ENCODE measurements at regions not wholly inside any gene's neighbourhood (a gene's known extent, or its start where the extent isn't known, plus 50 kb on each side); places are given as distances from the start of the nearest gene placed in this dataset.

DNA sequence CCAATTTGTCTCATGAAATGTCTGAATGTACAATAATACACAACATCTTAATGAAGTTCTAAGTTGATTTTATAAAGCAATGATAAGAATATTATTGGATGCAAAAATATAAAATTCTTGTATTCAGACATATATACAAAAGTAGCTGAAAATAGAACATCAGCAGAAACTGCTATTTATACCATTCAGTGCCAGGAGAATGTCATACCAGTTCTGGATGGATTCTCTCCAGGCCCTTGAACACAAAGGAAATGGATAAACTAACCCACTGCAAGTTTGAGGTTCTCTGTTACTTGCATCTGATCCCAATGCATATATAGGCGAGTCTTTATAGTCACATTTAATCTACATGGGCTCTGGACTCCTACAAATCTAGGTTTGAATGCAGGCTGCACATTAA is 126.3 kb upstream of the KLF3 start:
- in situ Hi-C loops (cut with HindIII; ENCODE audit: low sequenced_read_pairs) = no loop called here

DNA sequence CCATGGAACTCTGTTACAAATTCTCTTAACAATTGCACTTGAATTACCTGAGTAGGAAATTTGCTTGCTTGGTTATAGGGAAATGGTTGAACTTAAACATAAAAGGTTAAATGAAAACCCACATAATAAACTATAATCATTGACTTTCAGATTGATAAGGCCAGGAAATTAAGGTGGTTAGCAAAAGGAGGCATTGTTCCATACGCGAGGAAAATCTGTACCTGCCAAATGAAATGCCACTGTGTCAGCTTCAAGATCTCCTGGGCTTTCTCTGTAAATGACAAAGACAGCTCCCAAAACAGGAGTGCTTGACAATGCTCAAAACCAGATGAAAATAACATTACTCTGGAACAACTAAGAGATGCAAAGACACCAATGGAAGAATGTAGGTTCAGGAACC is 125.5 kb upstream of the KLF3 start:
- in situ Hi-C loops (cut with HindIII; ENCODE audit: low sequenced_read_pairs) = no loop called here

DNA sequence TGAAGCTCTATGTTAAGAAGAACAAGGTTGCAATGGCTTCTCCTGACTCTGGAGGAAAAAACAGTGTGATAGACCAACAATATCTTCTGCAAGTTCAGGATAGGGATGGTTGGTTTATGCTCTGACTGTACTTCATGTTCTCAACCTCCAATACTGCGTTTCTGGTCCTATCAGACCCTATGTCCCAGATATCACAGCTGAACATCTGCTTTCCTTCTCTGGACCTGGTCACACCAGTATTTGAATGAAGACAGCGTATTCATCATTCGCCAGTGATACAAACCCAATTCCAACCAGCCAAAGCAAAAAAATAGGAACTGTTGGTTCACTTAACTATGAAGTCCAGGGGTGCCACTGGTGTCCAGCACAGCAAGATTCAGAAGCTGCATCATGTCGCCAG is 124.5 kb upstream of the KLF3 start:
- in situ Hi-C loops (cut with HindIII; ENCODE audit: low sequenced_read_pairs) = no loop called here

DNA sequence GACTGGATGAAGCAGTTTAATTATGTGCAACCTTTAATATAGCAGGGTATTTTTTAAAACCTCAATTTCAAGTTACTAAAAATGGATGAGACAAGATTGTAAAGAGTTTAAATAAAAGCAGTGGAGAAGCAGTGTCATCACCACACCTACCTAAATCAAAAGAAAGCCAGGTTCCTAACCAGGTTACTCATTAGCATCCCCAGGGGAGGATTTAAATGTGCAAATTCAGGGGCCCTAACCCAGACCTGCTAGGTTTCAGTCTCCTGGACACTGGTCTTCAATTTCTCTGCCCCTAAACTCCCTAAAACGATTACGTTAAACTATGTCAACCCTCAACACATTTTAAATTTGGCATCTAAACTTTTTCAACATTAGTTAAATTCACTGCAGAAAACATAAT is 116.9 kb upstream of the KLF3 start:
- in situ Hi-C loops (cut with HindIII; ENCODE audit: low sequenced_read_pairs) = no loop called here

DNA sequence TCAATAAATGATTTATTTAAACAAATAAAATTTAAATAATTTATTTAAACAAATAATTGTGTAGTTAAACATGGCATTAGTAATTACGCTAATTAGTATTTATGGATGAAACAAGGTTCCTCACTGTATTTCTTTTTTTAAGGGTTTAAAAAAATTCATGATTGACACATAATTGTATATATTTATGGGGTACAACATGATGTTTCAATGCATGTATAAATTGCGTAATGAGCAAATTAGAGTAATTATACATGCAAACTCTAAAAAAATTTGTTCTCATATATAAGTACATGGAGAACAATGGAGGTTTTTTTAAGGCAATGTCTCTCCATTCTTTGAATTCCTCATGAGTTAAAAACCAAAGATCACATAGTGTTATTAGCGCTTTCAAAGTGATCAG is 115.7 kb upstream of the KLF3 start:
- in situ Hi-C loops (cut with HindIII; ENCODE audit: low sequenced_read_pairs) = no loop called here

- in situ Hi-C loops (cut with HindIII; ENCODE audit: low sequenced_read_pairs) = no loop called here
Measured at GRCh38 chr4:38559374-38559773, 104.6 kb upstream of the KLF3 start.

DNA sequence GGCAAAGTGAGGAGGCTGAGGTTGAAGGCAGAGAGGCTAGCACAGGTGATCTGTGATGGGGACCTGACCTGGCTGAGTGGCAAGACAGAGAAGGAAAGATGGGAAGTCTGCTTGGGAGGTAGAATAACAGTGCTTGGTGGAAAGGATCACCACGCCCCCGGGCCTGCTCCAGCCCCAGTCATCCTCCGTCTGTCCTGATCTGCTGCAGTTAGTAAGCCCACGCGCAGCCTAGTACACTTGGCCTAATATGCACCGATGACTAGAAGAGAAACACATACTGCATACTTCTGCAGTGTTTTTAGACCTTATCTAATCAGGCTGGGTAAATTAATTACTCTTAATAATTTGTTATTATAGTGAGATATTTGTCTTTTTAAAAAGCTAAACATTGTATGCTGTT is 103.7 kb upstream of the KLF3 start:
- in situ Hi-C loops (cut with HindIII; ENCODE audit: low sequenced_read_pairs) = no loop called here

DNA sequence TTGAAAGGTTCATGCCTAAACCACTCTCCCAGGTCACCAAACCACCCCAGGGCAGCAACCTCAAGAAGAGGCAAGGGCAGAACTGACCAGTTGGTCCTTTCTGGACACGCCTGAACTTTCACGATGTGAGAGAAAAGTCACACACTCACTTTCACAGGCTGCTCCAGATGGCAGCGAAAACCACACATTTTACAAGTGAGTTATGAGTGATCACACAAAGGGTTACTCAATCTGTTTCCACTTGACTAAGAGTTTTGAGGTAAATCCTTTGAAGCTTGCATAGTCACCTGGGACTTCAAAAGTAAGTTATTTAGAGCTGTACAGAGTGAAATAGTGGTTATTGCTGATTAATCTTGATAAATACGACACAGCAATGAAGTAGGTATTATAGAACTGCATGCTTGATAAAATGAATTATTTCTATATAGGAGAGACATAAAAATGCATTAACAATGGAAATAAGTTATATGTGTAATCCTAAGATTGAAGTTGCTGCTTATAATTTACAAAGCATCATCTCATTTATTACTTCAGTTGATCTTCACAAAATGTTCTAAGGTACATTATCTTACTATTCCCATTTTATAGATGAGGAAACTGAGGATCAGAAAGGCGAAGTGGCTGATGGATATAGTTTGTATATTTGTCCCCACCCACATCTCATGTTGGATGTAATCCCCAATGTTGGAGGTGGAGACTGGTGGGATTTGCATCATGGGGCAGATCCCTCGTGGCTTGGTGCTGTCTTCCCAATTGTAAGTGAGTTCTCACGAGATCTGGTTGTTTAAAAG is 103.0 kb upstream of the KLF3 start:
- in situ Hi-C loops (cut with HindIII; ENCODE audit: low sequenced_read_pairs) = no loop called here

DNA sequence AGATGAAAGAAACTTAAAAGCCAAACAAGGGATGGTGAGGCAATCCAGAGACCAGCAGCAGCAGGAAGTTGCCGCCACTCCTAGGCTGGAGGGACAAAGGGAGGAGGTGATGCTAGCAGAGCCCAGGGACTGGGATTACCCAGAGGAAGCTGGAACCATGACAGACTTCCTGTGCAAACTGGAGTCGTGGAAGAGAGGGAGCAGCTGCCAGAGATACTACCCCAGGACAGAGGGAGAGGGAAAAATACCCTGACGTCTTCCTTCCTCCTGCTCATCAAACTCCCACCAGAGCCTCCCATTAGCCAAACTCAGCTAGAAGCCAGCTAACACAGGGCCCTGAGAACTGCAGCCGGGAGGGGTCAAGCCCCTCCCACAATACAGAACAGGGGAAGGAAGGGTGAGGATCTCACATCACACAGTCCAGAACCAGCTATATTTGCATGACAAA is 101.2 kb upstream of the KLF3 start:
- in situ Hi-C loops (cut with HindIII; ENCODE audit: low sequenced_read_pairs) = no loop called here

- in situ Hi-C loops (cut with HindIII; ENCODE audit: low sequenced_read_pairs) = no loop called here
Measured at GRCh38 chr4:38563707-38564495, 100.1 kb upstream of the KLF3 start.

DNA sequence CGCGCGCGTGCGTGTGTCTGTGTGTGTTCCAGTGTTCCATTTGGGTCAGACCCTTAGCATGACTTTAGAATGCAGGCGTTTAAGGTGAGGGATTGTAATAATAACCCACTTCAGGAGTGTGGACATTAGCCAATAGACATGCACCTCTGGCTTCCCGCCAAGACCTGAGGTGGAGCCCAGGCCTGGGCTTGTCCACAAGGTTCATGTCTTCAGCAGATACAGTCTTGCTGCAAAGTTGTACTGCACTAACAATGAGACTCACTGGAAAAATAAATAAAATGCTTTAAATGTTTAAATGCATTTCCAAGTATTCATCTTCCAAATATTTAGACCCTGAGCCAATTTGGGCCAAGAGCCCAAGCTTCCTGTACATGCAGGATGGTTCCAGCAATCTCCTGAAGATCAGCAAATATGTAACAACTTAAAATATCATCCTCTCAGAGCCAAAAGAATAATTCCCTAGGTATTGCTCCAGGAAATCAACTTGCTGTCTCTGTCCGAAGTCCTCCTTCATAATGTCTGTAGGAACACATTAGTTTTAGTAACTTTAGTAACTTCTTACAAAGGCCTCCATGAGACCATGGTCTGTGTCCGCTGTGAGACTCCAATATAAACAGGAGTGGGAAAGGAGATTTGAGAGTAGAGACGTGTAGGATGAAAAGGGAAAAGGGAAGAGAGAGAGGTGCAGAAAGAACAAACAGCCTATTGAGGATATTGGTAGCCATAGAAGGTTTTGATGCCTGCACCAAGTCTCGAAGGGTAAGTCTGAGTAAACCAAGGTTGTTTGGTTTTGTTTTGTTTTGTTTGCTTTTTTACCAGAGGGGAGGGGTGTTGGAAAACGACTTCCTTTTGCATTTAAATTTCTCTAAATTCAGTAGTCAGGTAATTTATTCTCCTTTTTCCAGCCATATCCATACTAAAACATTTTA is 98.5 kb upstream of the KLF3 start:
- in situ Hi-C loops (cut with HindIII; ENCODE audit: low sequenced_read_pairs) = no loop called here

- in situ Hi-C loops (cut with HindIII; ENCODE audit: low sequenced_read_pairs) = no loop called here
Measured at GRCh38 chr4:38566806-38567398, 97.1 kb upstream of the KLF3 start.

DNA sequence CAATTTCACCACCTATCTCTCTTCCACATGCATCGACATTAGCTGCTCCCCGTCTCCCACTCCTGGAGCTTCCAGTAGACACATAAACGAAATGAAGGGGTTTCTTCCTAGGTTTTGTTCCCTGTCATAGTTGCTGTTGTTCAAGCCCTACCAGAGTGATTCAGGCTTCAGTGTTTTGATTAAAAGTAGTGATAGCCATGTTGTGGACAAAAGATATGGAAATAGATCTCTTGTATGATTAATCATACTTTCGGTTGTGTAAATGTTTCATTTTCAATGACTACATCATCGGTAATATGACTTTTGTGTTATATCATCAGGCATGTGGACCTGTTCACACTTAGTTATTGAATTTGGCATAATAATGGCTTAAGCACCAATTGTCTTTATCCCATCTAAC is 96.5 kb upstream of the KLF3 start:
- in situ Hi-C loops (cut with HindIII; ENCODE audit: low sequenced_read_pairs) = no loop called here

DNA sequence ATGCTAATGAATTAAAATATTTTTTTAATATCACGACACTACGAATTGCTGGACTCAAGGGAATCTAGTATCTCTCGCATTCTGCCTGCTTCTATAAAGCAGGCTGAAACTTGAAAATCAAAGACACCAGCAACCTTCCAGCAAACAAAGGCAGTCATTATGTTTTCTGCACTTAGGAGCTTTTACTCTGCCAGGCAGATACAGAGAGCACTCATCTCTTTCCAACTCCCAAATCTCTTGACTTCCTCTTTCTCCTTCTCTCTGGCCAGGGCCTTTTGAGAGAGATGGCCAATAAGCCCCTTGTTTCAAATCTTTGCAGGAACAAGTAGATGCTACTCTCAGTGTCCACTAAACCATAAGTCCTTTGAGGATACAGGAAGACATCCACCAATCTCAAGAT is 95.2 kb upstream of the KLF3 start:
- in situ Hi-C loops (cut with HindIII; ENCODE audit: low sequenced_read_pairs) = no loop called here

GRCh38 chr4:38570647-38571276 is 93.2 kb upstream of the KLF3 start:
- in situ Hi-C loops (cut with HindIII; ENCODE audit: low sequenced_read_pairs) = no loop called here

- in situ Hi-C loops (cut with HindIII; ENCODE audit: low sequenced_read_pairs) = no loop called here
Measured at GRCh38 chr4:38572793-38573192, 91.2 kb upstream of the KLF3 start.

GRCh38 chr4:38574559-38575333 is 89.3 kb upstream of the KLF3 start:
- in situ Hi-C loops (cut with HindIII; ENCODE audit: low sequenced_read_pairs) = no loop called here

GRCh38 chr4:38576767-38577166 is 87.2 kb upstream of the KLF3 start:
- in situ Hi-C loops (cut with HindIII; ENCODE audit: low sequenced_read_pairs) = no loop called here

DNA sequence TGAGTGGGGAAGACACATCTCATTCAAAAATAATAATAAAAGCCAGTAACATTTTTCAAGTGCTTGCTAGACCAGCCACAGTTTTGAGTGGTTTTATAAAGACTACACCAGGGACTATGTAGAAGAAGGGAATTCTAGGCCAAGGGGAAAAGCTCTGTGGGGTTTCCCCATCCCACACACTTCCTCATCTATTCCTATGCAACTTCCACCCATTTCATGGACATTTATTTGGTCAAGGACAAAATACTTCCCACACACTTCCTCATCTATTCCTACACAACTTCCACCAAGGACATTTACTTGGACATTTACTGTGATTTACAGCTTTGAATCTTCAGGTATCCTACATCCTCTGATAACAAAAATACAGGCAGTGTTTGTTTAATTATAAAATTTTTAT is 86.5 kb upstream of the KLF3 start:
- in situ Hi-C loops (cut with HindIII; ENCODE audit: low sequenced_read_pairs) = no loop called here

All from DLD1 (cell line).